CD8-positive, alpha-beta memory T cell (primary cell): ENCODE measurements at regions not wholly inside any gene's neighbourhood (a gene's known extent, or its start where the extent isn't known, plus 50 kb on each side); places are given as distances from the start of the nearest gene placed in this dataset.

Experiments
- CTCF ChIA-PET: fragments of 350-600 bp; sonication (Branson Sonifier 250); formaldehyde crosslinking; loops from one replicate; lab custom pipeline; 2021; ENCODE audit warnings: antibody characterized with exemption; lab: Charles Lee
- POLR2A ChIA-PET: fragments of 350-600 bp; sonication (Branson Sonifier 250); formaldehyde crosslinking; loops from one replicate; lab custom pipeline; 2021; ENCODE audit warnings: antibody characterized with exemption; lab: Charles Lee
- DNase-seq, 5 donors: peaks; one replicate each; pipeline versions ENCODE4 v3.0.0 to v3.0.0-alpha.2; 2020 to 2022; ENCODE audit warnings: mixed read lengths in 1 of 5
- H3K27ac ChIP-seq: one replicate; pipeline ENCODE4 v1.7.0; 2013; ENCODE audit warnings: low read depth, mild to moderate bottlenecking, low read length, moderate library complexity
- H3K27me3 ChIP-seq: 2 replicates; pipeline ENCODE4 v1.7.0; 2013; ENCODE audit warnings: low read length, mild to moderate bottlenecking; ENCODE audit not compliant: insufficient read depth, poor library complexity, severe bottlenecking
- H3K36me3 ChIP-seq: 2 replicates; pipeline ENCODE4 v1.7.0; 2013; ENCODE audit warnings: mild to moderate bottlenecking, low read length, moderate library complexity; ENCODE audit not compliant: insufficient read depth
- H3K4me1 ChIP-seq: 2 replicates; pipeline ENCODE4 v1.7.0; 2013; ENCODE audit warnings: mild to moderate bottlenecking, low read length, moderate library complexity; ENCODE audit not compliant: insufficient read depth
- H3K4me3 ChIP-seq: 2 replicates; pipeline ENCODE4 v1.7.0; 2013; ENCODE audit warnings: mild to moderate bottlenecking, low read length
- H3K9me3 ChIP-seq: 2 replicates; pipeline ENCODE4 v1.7.0; 2013; ENCODE audit warnings: mild to moderate bottlenecking, low read length
- H3K27ac Mint-ChIP-seq, 8 donors: one replicate each; pipeline ENCODE4 v1.8.0; 2020 to 2021; ENCODE audit warnings: mixed read lengths in 8 of 8, mild to moderate bottlenecking in 6 of 8, inconsistent platforms in 3 of 8, moderate library complexity in 3 of 8
- H3K27me3 Mint-ChIP-seq, 2 donors: one replicate each; pipeline ENCODE4 v1.8.0; 2020 to 2021; ENCODE audit warnings: mixed read lengths in 2 of 2, mild to moderate bottlenecking in 1 of 2, moderate library complexity in 1 of 2
- H3K36me3 Mint-ChIP-seq, 3 donors: one replicate each; pipeline ENCODE4 v1.8.0; 2020 to 2021; ENCODE audit warnings: mixed read lengths in 3 of 3, inconsistent platforms in 1 of 3, mild to moderate bottlenecking in 1 of 3
- H3K4me1 Mint-ChIP-seq, 3 donors: one replicate each; pipeline ENCODE4 v1.8.0; 2020 to 2021; ENCODE audit warnings: mixed read lengths in 3 of 3, inconsistent platforms in 1 of 3, mild to moderate bottlenecking in 1 of 3
- H3K4me3 Mint-ChIP-seq, 7 donors: one replicate each; pipeline ENCODE4 v1.8.0; 2020 to 2021; ENCODE audit warnings: mixed read lengths in 7 of 7, mild to moderate bottlenecking in 6 of 7, moderate library complexity in 4 of 7, inconsistent platforms in 2 of 7
- H3K9me3 Mint-ChIP-seq, 5 donors: one replicate each; pipeline ENCODE4 v1.8.0; 2020 to 2022; ENCODE audit warnings: mixed read lengths in 5 of 5, mild to moderate bottlenecking in 3 of 5, moderate library complexity in 2 of 5, inconsistent platforms in 1 of 5

GRCh38 chr2:23121968-23122648 lies 262.9 kb upstream of the KLHL29 start:
- ChIA-PET POLR2A (no interaction called here), CTCF (no interaction called here)
- no peaks in the 10 kb centered on the region for H3K36me3 ChIP-seq
- H3K4me1 ChIP-seq, result no peaks in the 10 kb centered on the region
- H3K27ac ChIP-seq, result no peak overlapping the region
- DNase-seq, result no peak
- no peaks in the 10 kb centered on the region for H3K9me3 ChIP-seq
- Mint-ChIP-seq H3K4me3 (no peak overlapping the region), H3K27ac (no peak overlapping the region), H3K9me3 (peaks cover 2 to 10% (median 2%) of the 10 kb centered on the region in 5 donors), H3K36me3 (no peaks in the 10 kb centered on the region), H3K4me1 (no peaks in the 10 kb centered on the region), H3K27me3 (peaks cover 0 to 7% of the 10 kb centered on the region in 2 donors)
- no peak overlapping the region for H3K4me3 ChIP-seq
- H3K27me3 ChIP-seq, result no peaks in the 10 kb centered on the region

- H3K4me1 ChIP-seq, result no peaks in the 10 kb centered on the region
- H3K27ac Mint-ChIP-seq, result no peak overlapping the region
- no peak overlapping the region for H3K4me3 Mint-ChIP-seq
- peaks cover 2 to 10% (median 2%) of the 10 kb centered on the region in 5 donors for H3K9me3 Mint-ChIP-seq
- H3K9me3 ChIP-seq, result no peaks in the 10 kb centered on the region
- no peak overlapping the region for H3K4me3 ChIP-seq
- no peak overlapping the region for H3K27ac ChIP-seq
- POLR2A ChIA-PET, result no interaction called here
- H3K27me3 ChIP-seq, result no peaks in the 10 kb centered on the region
- no peak for DNase-seq
- CTCF ChIA-PET, result no interaction called here
- H3K36me3 Mint-ChIP-seq, result no peaks in the 10 kb centered on the region
- no peaks in the 10 kb centered on the region for H3K4me1 Mint-ChIP-seq
- H3K36me3 ChIP-seq, result no peaks in the 10 kb centered on the region
- H3K27me3 Mint-ChIP-seq, result peaks cover 0 to 7% of the 10 kb centered on the region in 2 donors
Measured at GRCh38 chr2:23122681-23123215, 262.2 kb upstream of the KLHL29 start.

GRCh38 chr2:23123686-23124085 lies 261.3 kb upstream of the KLHL29 start:
- DNase-seq, result no peak
- Mint-ChIP-seq H3K36me3 (no peaks in the 10 kb centered on the region), H3K4me3 (no peak overlapping the region), H3K9me3 (peaks cover 2 to 10% (median 2%) of the 10 kb centered on the region in 5 donors), H3K27me3 (peaks cover 5 to 6% of the 10 kb centered on the region in 2 donors), H3K4me1 (no peaks in the 10 kb centered on the region), H3K27ac (no peak overlapping the region)
- no peaks in the 10 kb centered on the region for H3K27me3 ChIP-seq
- no peak overlapping the region for H3K27ac ChIP-seq
- ChIA-PET CTCF (no interaction called here), POLR2A (no interaction called here)
- H3K4me3 ChIP-seq, result no peak overlapping the region
- H3K36me3 ChIP-seq, result no peaks in the 10 kb centered on the region
- no peaks in the 10 kb centered on the region for H3K4me1 ChIP-seq
- H3K9me3 ChIP-seq, result no peaks in the 10 kb centered on the region

GRCh38 chr2:23124214-23124750 lies 260.7 kb upstream of the KLHL29 start:
- Mint-ChIP-seq H3K4me3 (no peak overlapping the region), H3K27me3 (peaks cover 3 to 6% of the 10 kb centered on the region in 2 donors), H3K9me3 (peaks cover 2 to 10% (median 2%) of the 10 kb centered on the region in 5 donors), H3K27ac (no peak overlapping the region), H3K36me3 (no peaks in the 10 kb centered on the region), H3K4me1 (no peaks in the 10 kb centered on the region)
- no peaks in the 10 kb centered on the region for H3K9me3 ChIP-seq
- H3K4me3 ChIP-seq, result no peak overlapping the region
- no peaks in the 10 kb centered on the region for H3K36me3 ChIP-seq
- no peaks in the 10 kb centered on the region for H3K4me1 ChIP-seq
- H3K27me3 ChIP-seq, result no peaks in the 10 kb centered on the region
- POLR2A ChIA-PET, result no interaction called here
- CTCF ChIA-PET, result no interaction called here
- no peak overlapping the region for H3K27ac ChIP-seq
- DNase-seq, result no peak

GRCh38 chr2:23127465-23127864 lies 257.5 kb upstream of the KLHL29 start:
- ChIA-PET POLR2A (no interaction called here), CTCF (no interaction called here)
- Histone ChIP-seq H3K36me3 (no peaks in the 10 kb centered on the region), H3K27me3 (no peaks in the 10 kb centered on the region), H3K9me3 (no peaks in the 10 kb centered on the region), H3K27ac (no peak overlapping the region), H3K4me3 (no peak overlapping the region), H3K4me1 (no peaks in the 10 kb centered on the region)
- H3K4me3 Mint-ChIP-seq, result no peak overlapping the region
- DNase-seq, result no peak
- no peaks in the 10 kb centered on the region for H3K4me1 Mint-ChIP-seq
- H3K9me3 Mint-ChIP-seq, result peaks cover 0 to 3% (median 2%) of the 10 kb centered on the region in 5 donors
- no peaks in the 10 kb centered on the region for H3K36me3 Mint-ChIP-seq
- peaks cover 3 to 6% of the 10 kb centered on the region in 2 donors for H3K27me3 Mint-ChIP-seq
- H3K27ac Mint-ChIP-seq, result no peak overlapping the region

GRCh38 chr2:23128684-23129292 lies 256.2 kb upstream of the KLHL29 start:
- Mint-ChIP-seq H3K27me3 (peaks cover 3 to 6% of the 10 kb centered on the region in 2 donors), H3K27ac (no peak overlapping the region), H3K9me3 (peaks cover 0 to 2% (median 0%) of the 10 kb centered on the region in 5 donors), H3K4me3 (no peak overlapping the region), H3K36me3 (no peaks in the 10 kb centered on the region), H3K4me1 (no peaks in the 10 kb centered on the region)
- Histone ChIP-seq H3K9me3 (no peaks in the 10 kb centered on the region), H3K27ac (no peak overlapping the region), H3K4me3 (no peak overlapping the region), H3K27me3 (no peaks in the 10 kb centered on the region), H3K4me1 (no peaks in the 10 kb centered on the region), H3K36me3 (no peaks in the 10 kb centered on the region)
- DNase-seq, result no peak
- CTCF ChIA-PET, result no interaction called here
- POLR2A ChIA-PET, result no interaction called here

GRCh38 chr2:23131066-23131575 lies 253.9 kb upstream of the KLHL29 start:
- Histone ChIP-seq H3K27ac (no peak overlapping the region), H3K4me3 (no peak overlapping the region), H3K27me3 (no peaks in the 10 kb centered on the region), H3K9me3 (no peaks in the 10 kb centered on the region), H3K36me3 (no peaks in the 10 kb centered on the region), H3K4me1 (no peaks in the 10 kb centered on the region)
- H3K36me3 Mint-ChIP-seq, result no peaks in the 10 kb centered on the region
- no peak for DNase-seq
- POLR2A ChIA-PET, result no interaction called here
- H3K9me3 Mint-ChIP-seq, result peaks cover 0 to under 1% (median 0%) of the 10 kb centered on the region in 5 donors
- H3K4me1 Mint-ChIP-seq, result no peaks in the 10 kb centered on the region
- CTCF ChIA-PET, result no interaction called here
- peaks cover 2 to 10% of the 10 kb centered on the region in 2 donors for H3K27me3 Mint-ChIP-seq
- H3K27ac Mint-ChIP-seq, result no peak overlapping the region
- no peak overlapping the region for H3K4me3 Mint-ChIP-seq

GRCh38 chr2:23132000-23132399 lies 253.0 kb upstream of the KLHL29 start:
- Mint-ChIP-seq H3K4me3 (no peak overlapping the region), H3K9me3 (no peaks in the 10 kb centered on the region), H3K36me3 (no peaks in the 10 kb centered on the region), H3K27me3 (peaks cover 0 to 10% of the 10 kb centered on the region in 2 donors), H3K4me1 (no peaks in the 10 kb centered on the region), H3K27ac (no peak overlapping the region)
- H3K4me3 ChIP-seq, result no peak overlapping the region
- DNase-seq, result no peak
- no peaks in the 10 kb centered on the region for H3K27me3 ChIP-seq
- H3K4me1 ChIP-seq, result no peaks in the 10 kb centered on the region
- H3K9me3 ChIP-seq, result no peaks in the 10 kb centered on the region
- ChIA-PET CTCF (no interaction called here), POLR2A (no interaction called here)
- no peaks in the 10 kb centered on the region for H3K36me3 ChIP-seq
- no peak overlapping the region for H3K27ac ChIP-seq
